ENCODE measurements at regions not wholly inside any gene's neighbourhood (a gene's known extent, or its start where the extent isn't known, plus 50 kb on each side); places are given as distances from the start of the nearest gene placed in this dataset.

DNA sequence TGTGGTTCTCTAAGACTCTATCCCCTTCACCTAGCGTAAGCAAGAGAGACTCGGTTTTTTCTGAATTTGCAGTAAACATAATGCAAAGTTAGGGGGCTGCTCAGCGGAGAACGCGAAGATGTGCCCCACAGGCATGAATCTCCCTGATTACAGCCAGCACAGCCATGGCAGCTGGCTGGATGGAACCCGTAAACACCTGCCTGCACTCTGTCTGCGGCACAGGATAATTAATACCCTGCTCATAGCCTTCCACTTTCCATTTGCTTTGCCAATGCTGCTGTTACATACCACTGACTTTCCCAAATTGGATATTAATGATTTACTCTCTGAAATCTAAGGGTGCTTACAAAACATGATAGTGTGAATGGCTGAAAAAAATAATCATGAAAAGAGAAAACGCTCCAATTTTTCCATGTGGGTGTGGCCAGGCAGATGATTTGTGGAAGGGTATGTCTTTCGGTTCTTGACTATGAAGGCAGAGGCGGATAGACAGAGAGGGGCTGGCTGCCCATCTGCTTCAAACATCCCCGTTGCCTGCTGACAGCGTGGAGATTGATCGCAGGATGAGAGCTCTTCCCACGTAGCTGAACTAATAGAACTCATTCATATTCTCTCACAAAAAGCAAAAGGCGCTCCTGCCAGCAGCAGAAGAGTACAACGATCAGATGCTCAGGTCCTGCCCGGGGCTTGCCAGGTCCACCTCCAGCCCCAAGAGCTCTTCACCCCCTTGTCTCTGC, 193.2 kb upstream of the GHITM start:
- H3K4me3 Mint-ChIP-seq, result no peak overlapping the region
- no peak overlapping the region for H3K27ac Mint-ChIP-seq
- no peaks in the 10 kb centered on the region for H3K36me3 Mint-ChIP-seq (ENCODE audit: low read depth)
- no peaks in the 10 kb centered on the region for H3K9me3 Mint-ChIP-seq
- H3K4me1 Mint-ChIP-seq (ENCODE audit: low read depth), result no peaks in the 10 kb centered on the region
- DNase-seq, result no peak
- H3K27me3 Mint-ChIP-seq, result peaks cover 7% of the 10 kb centered on the region

DNA sequence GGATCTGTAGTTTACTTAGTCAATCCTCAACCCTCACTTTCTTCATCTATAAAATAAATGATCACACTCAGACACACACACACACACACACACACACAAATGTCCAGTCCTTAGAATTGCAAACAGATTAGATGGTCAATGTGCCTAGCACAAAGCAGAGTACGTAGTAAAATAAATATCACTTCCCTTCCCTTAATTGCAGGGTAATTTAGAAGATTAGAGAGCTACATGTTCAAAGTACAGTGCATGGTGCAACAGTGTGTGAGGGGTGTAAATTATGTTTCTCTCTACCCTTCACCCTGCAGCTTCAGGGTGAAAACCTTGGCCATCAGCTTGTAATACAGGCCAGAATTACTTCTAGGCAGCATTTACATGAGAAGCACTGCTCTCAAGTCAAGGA, 187.0 kb upstream of the GHITM start:
- H3K27me3 Mint-ChIP-seq, result peaks cover 10% of the 10 kb centered on the region
- no peaks in the 10 kb centered on the region for H3K9me3 Mint-ChIP-seq
- DNase-seq, result no peak
- no peak overlapping the region for H3K4me3 Mint-ChIP-seq
- no peak overlapping the region for H3K27ac Mint-ChIP-seq
- H3K36me3 Mint-ChIP-seq (ENCODE audit: low read depth), result no peaks in the 10 kb centered on the region
- H3K4me1 Mint-ChIP-seq (ENCODE audit: low read depth), result no peaks in the 10 kb centered on the region

DNA sequence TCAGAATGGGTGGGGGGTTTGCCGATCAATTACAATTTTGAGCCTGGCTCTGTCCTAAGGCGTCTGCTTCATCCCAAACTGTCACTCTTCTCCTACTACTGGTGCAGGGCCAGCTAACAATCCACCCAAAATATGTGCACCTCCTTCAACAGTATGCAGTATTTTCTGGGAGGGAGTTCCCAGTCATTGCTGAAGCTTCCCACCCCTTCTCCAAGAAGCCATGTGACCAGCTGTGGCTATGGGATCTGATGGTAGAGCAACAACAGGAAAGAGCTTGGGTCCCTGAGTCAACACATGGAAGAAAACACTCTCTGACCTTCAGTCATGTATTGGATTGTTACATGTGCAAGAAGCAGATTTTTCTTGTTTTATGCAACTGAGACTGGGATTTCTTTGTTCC, 185.7 kb upstream of the GHITM start:
- Mint-ChIP-seq H3K4me1 (ENCODE audit: low read depth) (no peaks in the 10 kb centered on the region), H3K27ac (no peak overlapping the region), H3K36me3 (ENCODE audit: low read depth) (no peaks in the 10 kb centered on the region), H3K4me3 (no peak overlapping the region), H3K27me3 (peaks cover 10% of the 10 kb centered on the region), H3K9me3 (no peaks in the 10 kb centered on the region)
- DNase-seq, result no peak

DNA sequence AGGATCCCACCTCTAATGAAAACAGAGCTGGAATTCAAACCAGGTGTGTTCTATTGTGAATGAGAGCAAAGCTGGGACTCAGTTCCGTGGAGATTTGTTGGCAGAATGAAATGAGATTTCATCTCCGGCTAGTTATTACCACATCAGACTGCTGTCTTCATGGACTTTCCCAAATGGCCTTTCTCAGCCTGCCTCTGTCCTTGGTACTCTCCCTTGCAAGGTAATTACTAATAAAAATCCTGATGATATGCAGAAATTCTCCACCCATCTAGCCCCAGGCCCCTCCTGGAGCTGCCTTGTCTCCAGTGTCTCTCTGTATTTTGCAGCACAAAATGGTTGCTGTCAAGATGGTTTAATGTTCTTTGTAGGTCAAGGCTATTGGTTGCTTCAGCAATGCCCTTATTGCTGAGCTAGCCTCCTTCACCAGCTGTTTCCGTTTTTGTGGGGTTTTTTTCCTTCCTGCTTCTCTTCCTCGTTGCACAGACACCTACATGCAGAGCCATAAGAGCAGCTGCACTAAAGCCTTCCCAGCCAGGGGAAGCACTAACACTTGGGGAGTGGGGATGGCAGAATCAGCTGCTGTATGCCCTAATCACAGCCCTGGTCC, 185.0 kb upstream of the GHITM start:
- H3K9me3 Mint-ChIP-seq, result no peaks in the 10 kb centered on the region
- no peaks in the 10 kb centered on the region for H3K36me3 Mint-ChIP-seq (ENCODE audit: low read depth)
- no peak overlapping the region for H3K4me3 Mint-ChIP-seq
- H3K4me1 Mint-ChIP-seq (ENCODE audit: low read depth), result no peaks in the 10 kb centered on the region
- H3K27me3 Mint-ChIP-seq, result peaks cover 5% of the 10 kb centered on the region
- no peak overlapping the region for H3K27ac Mint-ChIP-seq
- no peak for DNase-seq

DNA sequence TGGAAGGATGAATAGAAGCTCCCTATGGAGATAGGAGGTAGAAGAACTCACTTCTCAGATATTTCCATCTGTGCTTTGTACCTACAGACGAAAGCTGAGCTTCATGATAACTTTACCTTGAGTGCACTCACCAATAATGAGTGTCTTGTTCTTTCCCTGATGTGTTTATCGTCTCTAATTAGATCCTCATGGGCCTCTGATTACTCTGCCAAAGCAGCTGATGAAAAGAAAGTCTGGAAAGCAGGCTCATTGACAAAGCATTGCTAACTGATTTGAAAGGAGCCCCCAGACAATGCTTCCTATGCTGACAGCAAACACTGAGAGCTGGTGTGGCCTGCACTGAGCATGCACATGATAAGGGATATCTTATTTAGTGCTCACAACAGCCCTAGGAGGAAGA, 183.9 kb upstream of the GHITM start:
- DNase-seq, result no peak
- Mint-ChIP-seq H3K36me3 (ENCODE audit: low read depth) (no peaks in the 10 kb centered on the region), H3K9me3 (no peaks in the 10 kb centered on the region), H3K4me1 (ENCODE audit: low read depth) (no peaks in the 10 kb centered on the region), H3K27me3 (peaks cover 5% of the 10 kb centered on the region), H3K4me3 (no peak overlapping the region), H3K27ac (no peak overlapping the region)

DNA sequence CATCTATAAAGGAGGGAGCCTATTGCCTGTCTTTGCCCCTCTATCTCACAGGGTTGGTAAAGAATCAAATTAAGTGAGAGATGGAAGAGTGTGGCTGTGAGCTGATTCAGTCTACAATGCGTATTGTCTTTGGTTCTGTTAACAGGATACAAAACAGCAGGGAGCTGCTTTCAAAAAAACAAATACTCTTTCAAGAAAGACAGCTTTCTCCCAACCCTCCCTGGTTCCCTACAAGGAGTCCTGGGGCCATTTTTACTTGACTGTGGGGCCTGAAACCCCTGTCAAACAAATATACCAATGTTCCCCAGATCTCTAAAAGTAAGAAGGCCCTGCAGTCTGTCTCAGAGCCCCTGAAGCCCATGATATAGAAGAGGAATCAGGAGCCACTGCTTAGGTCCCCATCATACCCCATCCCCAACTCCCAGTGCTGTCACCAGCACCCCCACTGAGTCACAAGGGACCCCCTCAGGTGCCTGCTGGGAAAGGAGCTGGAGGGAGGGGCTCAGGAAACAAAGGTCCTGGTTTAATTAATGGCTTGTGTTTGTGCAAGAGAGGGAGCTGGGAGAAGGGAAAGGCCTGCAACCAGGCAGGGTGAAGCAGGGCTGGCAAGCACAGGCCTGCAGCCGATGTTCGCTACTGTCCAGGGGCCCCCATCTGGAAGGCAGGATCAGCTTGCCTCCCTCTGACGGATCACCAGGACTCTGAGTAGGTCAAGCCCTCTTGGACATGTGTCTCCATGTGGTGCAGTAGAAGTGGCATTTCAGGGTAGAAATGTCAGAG, 182.0 kb upstream of the GHITM start:
- no peaks in the 10 kb centered on the region for H3K9me3 Mint-ChIP-seq
- no peak overlapping the region for H3K27ac Mint-ChIP-seq
- no peaks in the 10 kb centered on the region for H3K36me3 Mint-ChIP-seq (ENCODE audit: low read depth)
- H3K4me1 Mint-ChIP-seq (ENCODE audit: low read depth), result no peaks in the 10 kb centered on the region
- no peak for DNase-seq
- no peak overlapping the region for H3K4me3 Mint-ChIP-seq
- H3K27me3 Mint-ChIP-seq, result peaks cover 6% of the 10 kb centered on the region

DNA sequence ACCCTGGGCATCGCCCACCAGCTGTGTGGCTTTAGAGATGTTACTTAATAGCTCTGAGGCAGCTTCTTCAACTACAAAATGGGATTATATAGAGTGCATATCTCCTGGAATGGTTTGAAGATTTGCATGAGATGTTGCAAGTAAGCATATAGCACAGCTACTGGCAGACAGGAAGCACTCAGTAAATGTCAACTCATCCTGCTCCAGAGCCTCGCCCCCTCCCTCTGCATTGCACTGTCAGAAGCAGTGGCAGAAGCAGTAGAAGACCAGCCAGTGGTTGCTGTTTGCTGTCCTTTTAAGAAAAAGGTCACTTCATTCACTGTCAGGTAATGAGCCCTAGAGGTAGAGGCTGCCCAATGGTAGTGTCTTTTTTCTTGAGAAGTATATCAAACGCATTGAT, 180.0 kb upstream of the GHITM start:
- no peak overlapping the region for H3K27ac Mint-ChIP-seq
- H3K36me3 Mint-ChIP-seq (ENCODE audit: low read depth), result no peaks in the 10 kb centered on the region
- no peaks in the 10 kb centered on the region for H3K4me1 Mint-ChIP-seq (ENCODE audit: low read depth)
- H3K9me3 Mint-ChIP-seq, result no peaks in the 10 kb centered on the region
- peaks cover 8% of the 10 kb centered on the region for H3K27me3 Mint-ChIP-seq
- no peak for DNase-seq
- H3K4me3 Mint-ChIP-seq, result no peak overlapping the region

DNA sequence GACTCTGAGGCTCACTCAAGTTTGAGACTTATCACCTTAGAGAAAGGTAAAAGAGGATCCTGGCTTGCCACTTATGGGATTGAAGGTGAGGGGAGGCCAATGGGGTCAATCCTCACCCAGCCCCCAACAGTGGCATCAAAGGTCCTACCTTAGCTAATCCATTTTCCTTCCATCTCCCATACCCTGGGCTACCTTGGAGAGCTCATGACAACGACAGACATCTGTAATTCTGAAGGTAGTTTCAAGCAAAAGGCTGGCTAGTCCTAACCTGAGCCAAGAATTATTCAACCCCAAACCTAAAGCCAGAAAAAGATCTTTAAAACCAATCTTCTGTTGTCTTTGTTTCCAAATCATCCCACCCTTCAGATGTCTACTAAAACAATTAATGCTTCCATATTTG, 179.2 kb upstream of the GHITM start:
- peaks cover 3% of the 10 kb centered on the region for H3K27me3 Mint-ChIP-seq
- no peak overlapping the region for H3K27ac Mint-ChIP-seq
- H3K4me1 Mint-ChIP-seq (ENCODE audit: low read depth), result no peaks in the 10 kb centered on the region
- no peaks in the 10 kb centered on the region for H3K36me3 Mint-ChIP-seq (ENCODE audit: low read depth)
- H3K9me3 Mint-ChIP-seq, result no peaks in the 10 kb centered on the region
- no peak for DNase-seq
- H3K4me3 Mint-ChIP-seq, result no peak overlapping the region

DNA sequence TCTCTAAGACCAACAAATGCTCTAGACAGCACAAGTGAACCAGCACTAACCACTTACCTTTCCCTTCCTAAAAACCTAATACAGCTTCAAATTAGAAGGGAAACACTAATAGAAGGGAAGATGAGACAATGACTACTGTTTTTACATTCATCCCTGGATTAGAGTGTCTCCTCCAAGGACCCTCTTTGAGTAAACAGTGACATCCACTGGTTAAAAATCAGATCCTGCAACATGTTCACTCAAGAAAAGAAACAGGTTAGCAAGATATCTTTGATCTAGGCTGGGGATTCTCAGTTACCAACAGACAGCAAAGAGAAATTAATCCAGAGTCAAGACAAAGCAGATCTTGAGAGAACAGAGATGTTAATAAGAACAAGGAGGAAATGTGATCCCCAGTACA, 177.7 kb upstream of the GHITM start:
- no peak for DNase-seq
- Mint-ChIP-seq H3K36me3 (ENCODE audit: low read depth) (no peaks in the 10 kb centered on the region), H3K27me3 (peaks cover 3% of the 10 kb centered on the region), H3K9me3 (no peaks in the 10 kb centered on the region), H3K4me3 (no peak overlapping the region), H3K4me1 (ENCODE audit: low read depth) (no peaks in the 10 kb centered on the region), H3K27ac (no peak overlapping the region)

DNA sequence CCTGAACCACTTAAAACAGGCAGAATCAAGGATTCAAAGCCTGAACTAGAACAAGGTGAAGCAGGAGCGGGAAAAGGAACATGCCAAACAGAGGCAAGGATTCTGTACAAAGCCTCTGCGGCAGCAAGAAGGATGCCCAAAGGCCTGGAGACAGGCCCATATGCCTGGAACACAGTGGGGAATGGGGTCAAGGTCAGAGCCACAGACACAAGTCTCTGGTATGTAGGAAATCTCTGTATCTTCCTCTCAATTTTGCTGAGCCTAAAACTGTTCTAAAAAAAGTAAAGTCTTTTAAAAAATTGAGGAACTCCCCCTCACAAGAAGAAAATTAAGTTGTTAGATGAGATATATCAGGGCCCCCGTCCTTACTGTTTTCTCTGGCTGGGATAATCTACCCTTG, 175.9 kb upstream of the GHITM start:
- H3K4me3 Mint-ChIP-seq, result no peak overlapping the region
- no peaks in the 10 kb centered on the region for H3K9me3 Mint-ChIP-seq
- no peaks in the 10 kb centered on the region for H3K36me3 Mint-ChIP-seq (ENCODE audit: low read depth)
- no peak overlapping the region for H3K27ac Mint-ChIP-seq
- peaks cover 3% of the 10 kb centered on the region for H3K27me3 Mint-ChIP-seq
- no peak for DNase-seq
- no peaks in the 10 kb centered on the region for H3K4me1 Mint-ChIP-seq (ENCODE audit: low read depth)

DNA sequence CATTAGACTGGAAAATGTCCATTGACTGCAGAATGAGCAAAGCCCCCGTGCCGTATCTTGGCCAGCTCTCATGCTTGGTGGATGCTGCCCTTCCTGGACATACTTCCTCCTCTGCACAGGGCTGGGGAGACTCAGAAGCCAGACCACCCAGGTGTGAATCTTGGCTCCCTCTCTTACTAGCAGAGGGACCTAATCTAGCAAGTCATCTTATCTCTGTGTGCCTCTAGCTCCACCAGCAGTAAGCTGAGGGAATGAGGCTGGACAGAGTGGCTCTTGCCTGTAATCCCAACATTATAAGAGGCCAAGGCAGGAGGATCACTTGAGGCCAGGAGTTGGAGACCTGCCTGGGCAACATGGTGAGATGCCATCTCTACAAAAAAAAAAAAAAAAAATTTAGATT, 173.8 kb upstream of the GHITM start:
- no peak for DNase-seq
- Mint-ChIP-seq H3K4me3 (no peak overlapping the region), H3K9me3 (no peaks in the 10 kb centered on the region), H3K4me1 (ENCODE audit: low read depth) (no peaks in the 10 kb centered on the region), H3K36me3 (ENCODE audit: low read depth) (no peaks in the 10 kb centered on the region), H3K27me3 (peaks cover 3% of the 10 kb centered on the region), H3K27ac (no peak overlapping the region)

DNA sequence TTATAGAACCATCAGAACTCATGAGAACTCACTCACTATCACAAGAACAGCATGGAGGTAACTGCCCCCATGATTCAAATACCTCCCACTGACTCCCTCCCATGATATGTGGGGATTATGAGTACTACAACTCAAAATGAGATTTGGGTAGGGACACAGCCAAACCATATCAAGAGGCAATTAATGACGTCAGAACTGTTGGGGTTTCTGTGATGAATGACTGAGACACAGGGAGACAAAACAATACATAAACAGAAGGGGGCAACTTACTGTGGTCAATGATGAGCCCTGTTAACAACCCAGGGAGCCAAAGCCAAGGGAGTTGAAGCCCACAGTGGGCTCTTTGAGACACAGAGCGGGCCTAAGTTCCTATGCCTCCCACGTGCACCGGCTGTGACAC, 171.3 kb upstream of the GHITM start:
- no peak for DNase-seq
- no peaks in the 10 kb centered on the region for H3K36me3 Mint-ChIP-seq (ENCODE audit: low read depth)
- no peaks in the 10 kb centered on the region for H3K9me3 Mint-ChIP-seq
- no peaks in the 10 kb centered on the region for H3K4me1 Mint-ChIP-seq (ENCODE audit: low read depth)
- no peak overlapping the region for H3K4me3 Mint-ChIP-seq
- no peak overlapping the region for H3K27ac Mint-ChIP-seq
- H3K27me3 Mint-ChIP-seq, result no peaks in the 10 kb centered on the region

DNA sequence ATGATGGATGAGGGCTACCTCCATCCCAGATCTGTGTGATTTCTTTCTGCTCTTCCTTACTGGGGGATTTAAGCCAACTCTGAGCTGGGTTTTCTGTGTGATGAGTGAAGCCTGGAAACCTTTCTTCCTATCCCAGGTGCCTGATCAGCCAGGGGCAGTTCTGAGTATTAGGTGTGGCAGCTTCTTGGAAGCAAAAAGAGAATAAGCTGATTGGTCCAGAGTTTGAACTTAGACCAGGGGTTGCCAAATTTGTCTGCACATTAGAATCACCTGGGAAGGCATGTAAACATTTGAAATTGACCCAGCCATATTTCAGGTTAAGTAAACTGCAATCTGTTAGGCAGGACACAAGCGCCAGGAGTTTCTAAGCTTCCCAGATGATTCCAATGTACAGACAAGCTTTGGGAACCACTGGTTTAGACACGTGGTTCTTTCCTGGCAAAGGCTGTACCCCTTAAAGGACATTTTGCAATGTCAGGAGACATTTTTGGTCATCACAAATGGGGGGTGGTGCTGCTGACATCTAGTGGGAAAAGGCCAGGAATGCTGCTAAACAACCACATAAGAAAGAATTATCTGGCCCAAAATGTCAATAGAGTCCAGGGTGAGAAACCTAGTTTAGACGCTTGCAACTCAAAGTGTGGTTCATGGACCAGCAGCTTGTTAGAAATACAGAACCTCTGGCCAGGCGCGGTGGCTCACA, 160.5 kb upstream of the GHITM start:
- no peaks in the 10 kb centered on the region for H3K4me1 Mint-ChIP-seq (ENCODE audit: low read depth)
- DNase-seq, result no peak
- H3K27me3 Mint-ChIP-seq, result no peaks in the 10 kb centered on the region
- H3K9me3 Mint-ChIP-seq, result no peaks in the 10 kb centered on the region
- H3K4me3 Mint-ChIP-seq, result no peak overlapping the region
- H3K27ac Mint-ChIP-seq, result no peak overlapping the region
- H3K36me3 Mint-ChIP-seq (ENCODE audit: low read depth), result no peaks in the 10 kb centered on the region

DNA sequence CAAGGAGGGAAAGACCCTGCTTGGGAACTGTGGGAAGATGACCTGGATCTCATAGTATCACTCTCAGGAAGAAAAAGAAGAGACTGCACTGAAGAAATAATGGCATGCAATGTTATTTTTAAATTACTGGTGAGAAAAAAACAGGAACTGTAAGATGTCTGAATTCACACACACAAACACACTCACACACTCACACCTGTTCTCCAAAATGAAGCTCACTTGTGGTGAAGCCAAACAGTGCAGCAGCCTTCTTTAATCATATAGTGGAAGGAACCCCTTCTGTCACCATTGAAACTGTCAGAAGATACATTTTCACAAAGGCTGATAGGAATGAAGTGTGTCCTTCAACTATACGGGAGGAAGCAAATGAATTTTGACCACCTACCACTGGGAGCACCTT, 156.5 kb upstream of the GHITM start:
- no peak overlapping the region for H3K4me3 Mint-ChIP-seq
- H3K4me1 Mint-ChIP-seq (ENCODE audit: low read depth), result no peaks in the 10 kb centered on the region
- no peaks in the 10 kb centered on the region for H3K36me3 Mint-ChIP-seq (ENCODE audit: low read depth)
- peaks cover 2% of the 10 kb centered on the region for H3K27me3 Mint-ChIP-seq
- no peaks in the 10 kb centered on the region for H3K9me3 Mint-ChIP-seq
- DNase-seq, result no peak
- H3K27ac Mint-ChIP-seq, result no peak overlapping the region

All from activated T-cell treated with anti-CD3 and anti-CD28 coated beads, Interleukin-2, amount 50 U/mL, for 24 hours (primary cell).